Brain microvascular endothelial cell (primary cell): ENCODE measurements at regions not wholly inside any gene's neighbourhood (a gene's known extent, or its start where the extent isn't known, plus 50 kb on each side); places are given as distances from the start of the nearest gene placed in this dataset.

Source experiments
- DNase-seq: peaks from one replicate; pipeline ENCODE4 v3.0.0-alpha.2; 2020
- H3K27ac ChIP-seq: fragments of 250-450 bp; sonication (Bioruptor Pico); 2 replicates; pipeline ENCODE4 v1.5.1; 2020; ENCODE audit warnings: mild to moderate bottlenecking, moderate library complexity
- H3K27me3 ChIP-seq: fragments of 250-450 bp; sonication (Bioruptor Pico); replicated peaks from 2 replicates; pipeline ENCODE4 v1.5.1; 2020; ENCODE audit warnings: mild to moderate bottlenecking
- H3K36me3 ChIP-seq: fragments of 250-450 bp; sonication (Bioruptor Pico); replicated peaks from 2 replicates; pipeline ENCODE4 v1.5.1; 2020; ENCODE audit warnings: mild to moderate bottlenecking
- H3K4me3 ChIP-seq: 2 replicates; pipeline ENCODE4 v1.5.1; 2011; ENCODE audit warnings: low read depth, mild to moderate bottlenecking, control low read depth, low read length, moderate library complexity
- in situ Hi-C: cut with HindIII; loops from 2 replicates; pipeline ENCODE4 v1.10.0; 2017; ENCODE audit warnings: low sequenced_read_pairs, low pct_ligation_motif_present
- TF ChIP-seq, protein P1 (sequence below): IDR thresholded peaks from 2 replicates; pipeline ENCODE4 v1.5.1; 2011; ENCODE audit warnings: low read depth, mild to moderate bottlenecking, moderate library complexity, low read length, control low read depth, inconsistent platforms; ENCODE audit errors: missing control alignments

DNA sequence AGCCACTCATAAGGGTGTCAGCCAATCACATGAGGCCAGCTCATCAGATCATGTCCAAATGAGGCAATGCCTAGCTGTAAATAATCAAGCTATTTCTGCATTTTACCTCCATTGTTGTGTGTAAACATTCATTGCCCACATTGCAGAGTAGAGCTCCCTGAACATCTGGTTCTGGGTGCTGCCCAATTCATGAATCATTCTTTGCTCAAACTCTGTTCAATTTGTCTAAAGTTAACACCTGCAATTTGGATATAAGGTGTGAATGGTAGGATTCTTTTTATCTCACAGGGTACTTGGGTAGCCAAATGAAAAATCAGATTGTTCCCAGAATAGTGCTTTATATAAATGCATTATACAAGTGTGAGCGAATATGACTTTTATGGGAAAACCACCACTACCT lies 345.5 kb upstream of the NT5C1B start:
- DNase-seq: no peak
- TF ChIP-seq, protein P1, sequence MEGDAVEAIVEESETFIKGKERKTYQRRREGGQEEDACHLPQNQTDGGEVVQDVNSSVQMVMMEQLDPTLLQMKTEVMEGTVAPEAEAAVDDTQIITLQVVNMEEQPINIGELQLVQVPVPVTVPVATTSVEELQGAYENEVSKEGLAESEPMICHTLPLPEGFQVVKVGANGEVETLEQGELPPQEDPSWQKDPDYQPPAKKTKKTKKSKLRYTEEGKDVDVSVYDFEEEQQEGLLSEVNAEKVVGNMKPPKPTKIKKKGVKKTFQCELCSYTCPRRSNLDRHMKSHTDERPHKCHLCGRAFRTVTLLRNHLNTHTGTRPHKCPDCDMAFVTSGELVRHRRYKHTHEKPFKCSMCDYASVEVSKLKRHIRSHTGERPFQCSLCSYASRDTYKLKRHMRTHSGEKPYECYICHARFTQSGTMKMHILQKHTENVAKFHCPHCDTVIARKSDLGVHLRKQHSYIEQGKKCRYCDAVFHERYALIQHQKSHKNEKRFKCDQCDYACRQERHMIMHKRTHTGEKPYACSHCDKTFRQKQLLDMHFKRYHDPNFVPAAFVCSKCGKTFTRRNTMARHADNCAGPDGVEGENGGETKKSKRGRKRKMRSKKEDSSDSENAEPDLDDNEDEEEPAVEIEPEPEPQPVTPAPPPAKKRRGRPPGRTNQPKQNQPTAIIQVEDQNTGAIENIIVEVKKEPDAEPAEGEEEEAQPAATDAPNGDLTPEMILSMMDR: no peak
- no peak overlapping the region for H3K27ac ChIP-seq
- no peaks in the 10 kb centered on the region for H3K27me3 ChIP-seq
- H3K4me3 ChIP-seq: no peak overlapping the region
- no peaks in the 10 kb centered on the region for H3K36me3 ChIP-seq
- in situ Hi-C loops: no loop called here

GRCh38 chr2:18932853-18933252 lies 343.5 kb upstream of the NT5C1B start:
- Histone ChIP-seq H3K36me3 (no peaks in the 10 kb centered on the region), H3K27me3 (no peaks in the 10 kb centered on the region), H3K4me3 (no peak overlapping the region), H3K27ac (no peak overlapping the region)
- no peak for DNase-seq
- TF ChIP-seq, protein P1: no peak
- in situ Hi-C loops: no loop called here

GRCh38 chr2:18930971-18931370 lies 341.6 kb upstream of the NT5C1B start:
- in situ Hi-C loops: no loop called here
- Histone ChIP-seq H3K4me3 (no peak overlapping the region), H3K27me3 (no peaks in the 10 kb centered on the region), H3K27ac (no peak overlapping the region), H3K36me3 (no peaks in the 10 kb centered on the region)
- no peak for DNase-seq
- TF ChIP-seq, protein P1: no peak

DNA sequence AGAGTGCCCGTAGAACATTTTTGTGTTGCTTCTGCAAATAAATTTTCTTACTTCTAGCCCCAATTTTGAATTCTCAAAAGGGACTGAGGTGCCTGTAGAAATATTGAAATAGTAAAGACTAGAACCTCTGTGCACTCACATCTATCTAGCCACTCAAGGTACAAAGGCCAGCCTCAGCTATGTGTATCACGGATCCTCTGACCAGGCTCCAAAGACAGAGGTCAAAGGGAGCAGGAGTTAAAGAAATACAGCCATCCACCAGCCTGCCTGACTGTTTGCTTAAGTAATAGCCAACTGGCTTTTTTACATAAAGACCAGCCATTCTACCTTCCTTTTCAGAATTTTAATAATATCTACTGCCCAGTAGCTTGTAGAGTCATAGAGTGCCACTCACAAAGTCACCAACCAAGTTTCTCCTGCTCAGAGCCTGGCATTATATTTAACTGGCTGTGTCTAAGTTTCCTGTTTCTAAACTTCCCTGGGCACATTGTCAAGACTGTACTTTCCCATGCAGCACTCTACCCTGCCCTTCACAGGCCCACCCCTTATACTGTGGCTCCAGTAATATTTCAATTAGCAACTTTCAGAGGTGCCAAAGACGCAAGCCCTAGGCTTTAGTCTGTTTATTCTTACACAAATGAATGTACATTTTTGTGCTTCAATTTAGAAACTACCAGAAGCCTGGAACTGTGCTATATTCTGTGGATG lies 338.3 kb upstream of the NT5C1B start:
- H3K36me3 ChIP-seq: no peaks in the 10 kb centered on the region
- in situ Hi-C loops: no loop called here
- H3K4me3 ChIP-seq: no peak overlapping the region
- TF ChIP-seq, protein P1: no peak
- DNase-seq: no peak
- no peaks in the 10 kb centered on the region for H3K27me3 ChIP-seq
- H3K27ac ChIP-seq: no peak overlapping the region

DNA sequence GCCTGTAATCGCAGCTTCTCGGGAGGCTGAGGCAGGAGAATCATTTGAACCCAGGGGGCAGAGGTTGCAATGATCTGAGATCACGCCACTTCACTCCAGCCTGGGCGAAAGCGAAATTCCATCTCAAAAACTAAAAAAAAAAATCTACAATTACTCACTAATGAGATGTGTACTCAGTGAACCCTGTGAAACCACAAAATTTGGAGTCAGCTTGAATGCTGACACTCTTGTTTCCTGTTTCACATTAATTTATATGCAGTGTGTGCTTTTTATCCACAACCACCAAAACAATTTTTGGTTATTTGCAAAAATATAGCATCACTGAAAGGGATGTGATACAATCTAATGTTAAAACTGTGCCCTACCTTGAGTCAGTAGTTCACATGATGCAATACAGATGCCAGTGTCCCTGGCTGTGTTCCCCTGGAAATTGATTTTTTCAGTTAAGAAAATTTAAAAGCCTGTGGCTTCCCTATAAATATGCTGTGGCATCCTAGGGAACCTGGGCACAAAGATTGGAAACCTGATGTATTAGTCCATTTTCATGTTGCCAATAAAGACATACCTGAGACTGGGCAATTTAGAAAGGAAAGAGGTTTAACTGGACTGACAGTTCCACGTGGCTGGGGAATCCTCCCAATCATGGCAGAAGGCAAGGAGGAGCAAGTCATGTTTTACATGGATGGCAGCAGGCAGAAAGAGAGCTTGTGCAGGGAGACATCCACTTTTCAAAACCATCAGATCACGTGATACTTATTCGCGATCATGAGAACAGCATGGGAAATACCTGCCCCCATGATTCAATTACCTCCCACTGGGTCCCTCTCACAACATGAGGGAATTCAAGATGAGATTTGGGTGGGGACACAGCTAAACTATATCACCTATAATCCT lies 337.5 kb upstream of the NT5C1B start:
- H3K4me3 ChIP-seq: no peak overlapping the region
- no peaks in the 10 kb centered on the region for H3K36me3 ChIP-seq
- in situ Hi-C loops: no loop called here
- H3K27ac ChIP-seq: no peak overlapping the region
- TF ChIP-seq, protein P1: no peak
- no peaks in the 10 kb centered on the region for H3K27me3 ChIP-seq
- no peak for DNase-seq
